ENCODE measurements at regions not wholly inside any gene's neighbourhood (a gene's known extent, or its start where the extent isn't known, plus 50 kb on each side); places are given as distances from the start of the nearest gene placed in this dataset.

DNA sequence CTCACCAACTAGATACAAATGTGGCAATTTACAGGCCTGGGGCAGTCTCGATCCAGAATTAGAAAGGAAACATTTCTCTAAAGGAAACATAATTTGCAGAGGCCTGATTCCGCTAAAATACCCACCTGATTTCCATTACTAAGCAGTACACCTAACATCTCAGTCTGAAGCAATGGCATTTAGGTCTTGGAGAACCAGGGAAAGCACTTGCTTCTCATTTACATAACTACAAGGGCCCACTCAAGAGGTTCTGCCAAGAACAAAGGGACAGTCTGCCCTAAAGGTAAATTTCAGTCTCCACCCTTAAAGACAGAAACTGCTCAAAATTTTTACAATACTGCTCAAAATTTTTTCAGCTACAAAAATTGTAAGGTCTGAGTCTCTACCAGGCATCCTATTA lies 123.7 kb upstream of the GJB5 start:
- TF ChIP-seq POLR2A (IDR thresholded peaks at IDR 0.05; ENCODE audit: extremely low read depth, insufficient read length), result no peak
- TF ChIP-seq CTCF (IDR thresholded peaks at IDR 0.05; ENCODE audit: low read depth, low read length), result no peak
- no peak for TF ChIP-seq MAX (IDR thresholded peaks at IDR 0.05; ENCODE audit: low read depth, low read length)
- no peak for TF ChIP-seq MYC (IDR thresholded peaks at IDR 0.05; ENCODE audit: low read depth, low read length)

Data from NB4 (cell line).